Caki2 (cell line): ENCODE measurements at regions not wholly inside any gene's neighbourhood (a gene's known extent, or its start where the extent isn't known, plus 50 kb on each side); places are given as distances from the start of the nearest gene placed in this dataset.

Experiments
- DNase-seq: peaks from one replicate; pipeline ENCODE4 v3.0.0-alpha.2; 2015; ENCODE audit warnings: low read depth
- in situ Hi-C: cut with HindIII; loops from 2 replicates; pipeline ENCODE4 v1.10.0; 2016; ENCODE audit warnings: low sequenced_read_pairs, low pct_unique_long_range_greater_than_20kb, mixed read lengths

DNA sequence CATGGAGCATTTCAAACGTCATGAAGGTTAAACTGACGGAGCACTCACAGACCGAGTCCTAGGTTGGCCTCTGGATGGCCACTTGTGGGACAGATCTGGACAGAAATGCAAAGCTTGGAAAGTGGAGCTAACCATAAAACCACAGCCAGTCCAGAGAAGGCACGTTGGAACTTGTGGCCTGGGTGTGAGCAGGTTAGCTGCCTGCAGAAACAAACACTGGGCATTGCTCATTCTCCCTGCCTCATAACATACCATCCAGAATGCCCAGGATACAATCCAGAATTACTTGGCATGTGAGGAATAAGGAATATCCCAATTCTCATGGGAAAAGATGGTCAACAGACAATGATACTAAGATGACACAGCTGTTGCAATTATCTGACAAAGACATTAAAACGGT, 1005.0 kb downstream of the TBC1D22A start:
- in situ Hi-C loops, result no loop called here
- no peak for DNase-seq

GRCh38 chr22:47765757-47766156, 1003.3 kb downstream of the TBC1D22A start:
- in situ Hi-C loops, result no loop called here
- DNase-seq, result no peak

GRCh38 chr22:47762141-47762540, 999.7 kb downstream of the TBC1D22A start:
- in situ Hi-C loops, result no loop called here
- DNase-seq, result no peak

- in situ Hi-C loops, result no loop called here
- DNase-seq, result no peak
These were observed 997.5 kb downstream of the TBC1D22A start for GRCh38 chr22:47759909-47760308.

GRCh38 chr22:47757741-47758140, 995.3 kb downstream of the TBC1D22A start:
- no peak for DNase-seq

DNA sequence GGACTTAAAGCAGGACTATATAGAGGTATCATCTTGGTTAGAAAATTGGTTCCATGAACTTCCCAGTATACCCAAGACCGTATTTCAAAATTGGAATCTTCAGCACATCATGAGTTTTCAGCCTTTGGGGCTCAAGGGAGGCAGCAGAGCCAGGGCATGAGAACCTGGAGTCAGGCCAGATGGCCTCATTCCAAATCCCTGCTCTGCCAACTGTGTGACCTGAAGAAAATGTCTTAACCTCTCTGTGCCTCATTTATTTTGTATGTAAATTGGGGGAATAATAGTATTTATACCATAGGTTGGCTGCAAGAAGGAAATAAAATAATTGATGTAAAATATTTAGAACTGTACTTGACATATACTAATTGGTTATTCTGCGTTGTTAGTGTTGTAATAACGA, 987.6 kb downstream of the TBC1D22A start:
- DNase-seq, result no peak
- in situ Hi-C loops, result no loop called here

More at GRCh38 chr22:47757741-47758140, 995.3 kb downstream of the TBC1D22A start:
- in situ Hi-C loops, result no loop called here

DNA sequence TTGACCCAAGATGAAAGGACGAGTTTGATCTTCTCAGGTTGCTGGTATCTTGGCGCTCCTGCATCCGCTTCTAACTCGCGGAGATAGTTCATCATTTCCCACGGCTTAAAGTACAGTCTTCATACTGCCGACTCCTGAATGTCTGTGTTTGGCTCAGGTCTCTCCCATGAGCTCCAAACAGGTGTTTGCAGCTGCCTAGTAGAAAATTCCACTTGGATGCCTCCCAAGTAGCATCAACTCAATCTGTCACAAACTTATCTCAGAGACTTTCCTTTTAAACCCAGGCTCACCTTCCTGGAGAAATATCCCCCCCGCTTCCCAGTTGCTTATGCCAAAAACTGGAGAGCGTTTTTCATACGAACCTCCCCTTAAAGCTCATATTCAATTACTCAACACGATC, 986.5 kb downstream of the TBC1D22A start:
- DNase-seq, result no peak
- in situ Hi-C loops, result no loop called here

GRCh38 chr22:47748271-47748670, 985.8 kb downstream of the TBC1D22A start:
- in situ Hi-C loops, result no loop called here
- DNase-seq, result no peak

DNA sequence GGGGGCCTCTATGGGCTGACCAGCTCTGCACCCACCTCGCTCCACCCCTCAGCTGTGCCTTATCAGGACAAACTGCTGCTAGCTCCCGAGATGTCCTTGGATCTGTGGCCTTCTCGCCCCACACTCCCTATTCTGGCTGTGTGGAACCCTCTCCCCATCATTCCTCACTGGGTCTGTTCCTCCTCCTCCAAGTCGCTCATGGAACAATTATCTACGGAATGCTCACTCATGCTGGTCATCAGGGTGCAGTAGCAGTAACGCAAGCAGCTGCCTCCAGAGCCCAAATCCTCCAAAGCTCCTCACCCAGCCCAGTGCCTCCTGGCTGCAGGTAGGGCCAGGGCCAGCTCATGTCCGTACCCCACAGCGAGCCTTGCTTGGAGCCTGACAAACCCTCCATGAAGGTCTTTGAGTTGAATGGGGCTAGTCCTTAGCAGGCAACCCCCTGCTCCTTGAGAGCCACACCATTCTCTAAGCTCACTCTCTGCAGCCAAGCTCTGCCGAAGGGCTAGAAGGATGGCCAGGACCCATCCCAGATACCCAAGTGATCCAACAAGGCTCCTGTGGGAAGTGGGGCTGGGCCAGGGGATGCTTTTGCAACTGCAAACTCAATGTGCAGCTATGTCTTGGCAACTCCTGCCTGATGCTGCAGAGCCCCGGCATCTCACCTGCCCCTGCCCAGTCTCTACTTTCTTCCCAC, 977.8 kb downstream of the TBC1D22A start:
- DNase-seq, result no peak
- in situ Hi-C loops, result no loop called here

GRCh38 chr22:47739291-47740015, 977.0 kb downstream of the TBC1D22A start:
- in situ Hi-C loops, result no loop called here
- no peak for DNase-seq

- in situ Hi-C loops, result no loop called here
- DNase-seq, result no peak
These were observed 976.1 kb downstream of the TBC1D22A start for GRCh38 chr22:47738472-47739013.

DNA sequence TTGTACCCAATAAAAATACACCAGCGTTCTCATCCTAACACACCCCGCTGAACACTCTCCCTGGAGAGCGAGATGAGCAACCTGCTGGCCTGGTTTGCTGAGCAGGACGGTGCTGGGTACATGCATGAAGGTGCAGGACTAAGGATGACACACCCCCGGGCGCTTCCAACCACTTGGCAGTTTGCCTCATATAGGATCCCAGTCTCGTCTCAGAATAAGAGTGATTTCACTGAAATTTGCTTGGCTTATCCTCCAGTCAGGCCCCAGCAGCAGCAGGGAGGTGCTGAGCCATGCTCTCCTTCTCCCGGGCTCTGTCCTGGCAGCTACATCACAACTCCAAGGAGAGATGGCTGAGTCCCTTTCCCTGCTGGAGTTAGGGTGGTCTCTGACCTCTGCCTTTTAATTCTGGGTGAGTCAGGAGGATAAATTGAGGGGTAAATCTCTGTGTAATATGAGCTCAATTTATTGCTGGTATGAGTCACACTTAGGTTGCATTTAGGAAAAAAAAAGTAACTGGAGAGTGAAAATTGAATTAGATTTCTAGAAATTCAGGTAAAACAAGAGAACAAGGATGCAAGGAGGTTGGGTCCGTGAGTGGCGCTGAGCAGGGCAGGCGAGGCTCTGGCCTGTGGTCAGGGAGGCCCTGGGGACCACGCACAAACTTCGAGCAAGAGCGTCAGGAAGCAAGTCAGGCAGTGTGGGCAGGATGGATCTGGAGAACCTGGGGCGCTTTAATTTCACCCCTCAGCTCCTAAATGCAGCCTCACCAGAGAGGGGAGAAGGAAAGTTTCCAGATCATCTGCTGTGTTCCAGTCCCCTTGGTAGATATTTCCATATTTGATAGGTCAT, 974.0 kb downstream of the TBC1D22A start:
- DNase-seq, result no peak
- in situ Hi-C loops, result no loop called here

- in situ Hi-C loops, result no loop called here
- no peak for DNase-seq
These were observed 972.1 kb downstream of the TBC1D22A start for GRCh38 chr22:47734511-47734910.

- DNase-seq, result no peak
- in situ Hi-C loops, result no loop called here
These were observed 965.2 kb downstream of the TBC1D22A start for GRCh38 chr22:47727641-47728040.

DNA sequence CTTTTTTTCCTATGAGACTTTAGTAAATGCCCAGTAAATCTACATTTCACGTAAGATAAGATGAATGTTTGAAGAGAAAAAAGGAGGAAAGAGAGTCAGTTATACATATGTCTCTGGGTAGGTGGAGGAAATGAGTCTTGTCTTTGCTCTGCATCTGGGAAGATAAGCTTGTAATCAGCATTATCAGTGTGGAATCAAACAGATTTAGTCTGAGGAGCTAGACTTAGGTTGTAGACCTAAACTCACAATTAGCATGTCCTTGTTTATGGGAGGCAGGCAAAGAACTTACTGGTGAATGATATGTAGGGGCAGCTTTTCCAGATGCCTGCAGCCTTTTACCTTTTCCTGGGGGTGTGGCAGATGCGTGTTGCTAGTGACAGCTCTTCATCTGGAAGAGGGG, 962.3 kb downstream of the TBC1D22A start:
- DNase-seq, result no peak
- in situ Hi-C loops, result no loop called here

- DNase-seq, result no peak
- in situ Hi-C loops, result no loop called here
These were observed 961.6 kb downstream of the TBC1D22A start for GRCh38 chr22:47724030-47724429.

GRCh38 chr22:47718337-47718736, 955.9 kb downstream of the TBC1D22A start:
- in situ Hi-C loops, result no loop called here
- no peak for DNase-seq

DNA sequence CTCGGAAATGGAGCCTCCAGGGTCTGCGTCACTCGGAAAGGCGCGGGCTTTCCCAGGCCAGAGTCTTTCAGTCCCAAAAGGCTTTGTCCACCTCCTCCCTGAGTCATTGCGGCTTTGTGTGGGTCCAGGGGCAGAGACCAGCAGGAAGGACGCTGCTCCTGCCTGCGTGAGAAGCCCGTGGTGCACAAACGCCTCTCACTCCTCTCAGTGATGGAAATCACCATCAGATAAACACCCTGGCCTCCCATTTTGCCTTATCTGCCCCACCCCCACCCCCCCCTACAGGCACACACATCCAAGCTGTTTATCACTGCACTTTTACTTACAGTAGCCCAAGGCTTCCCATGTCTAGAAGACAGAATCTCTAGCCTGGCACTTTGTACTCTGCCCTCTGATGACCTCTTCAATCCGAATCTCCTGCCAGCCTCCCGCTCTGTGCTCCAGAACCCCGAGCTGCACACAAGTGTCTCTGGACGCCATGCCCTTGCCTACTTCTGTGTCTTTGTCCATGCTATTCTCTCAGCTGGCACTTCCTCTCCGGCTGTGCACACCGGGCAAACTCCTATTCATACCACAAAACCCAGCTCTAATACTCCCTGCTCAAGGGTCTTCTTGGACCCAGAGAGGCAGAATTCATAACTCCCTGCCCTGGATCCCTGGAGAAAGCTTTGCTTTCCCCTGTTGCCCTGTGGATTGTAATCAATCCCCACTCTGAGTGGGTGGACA, 954.6 kb downstream of the TBC1D22A start:
- no peak for DNase-seq
- in situ Hi-C loops, result no loop called here
